NB4 (cell line): ENCODE measurements at regions not wholly inside any gene's neighbourhood (a gene's known extent, or its start where the extent isn't known, plus 50 kb on each side); places are given as distances from the start of the nearest gene placed in this dataset.

ENCODE experiments used
- POLR2A ChIP-seq: IDR thresholded peaks from 2 replicates; pipeline ENCODE4 v1.6.1; 2011; ENCODE audit warnings: mild to moderate bottlenecking; ENCODE audit not compliant: insufficient read length; ENCODE audit errors: extremely low read depth
- TF ChIP-seq, protein P1 (sequence below): IDR thresholded peaks from one replicate; pipeline ENCODE4 v1.5.1; 2012; ENCODE audit warnings: low read depth, low read length

DNA sequence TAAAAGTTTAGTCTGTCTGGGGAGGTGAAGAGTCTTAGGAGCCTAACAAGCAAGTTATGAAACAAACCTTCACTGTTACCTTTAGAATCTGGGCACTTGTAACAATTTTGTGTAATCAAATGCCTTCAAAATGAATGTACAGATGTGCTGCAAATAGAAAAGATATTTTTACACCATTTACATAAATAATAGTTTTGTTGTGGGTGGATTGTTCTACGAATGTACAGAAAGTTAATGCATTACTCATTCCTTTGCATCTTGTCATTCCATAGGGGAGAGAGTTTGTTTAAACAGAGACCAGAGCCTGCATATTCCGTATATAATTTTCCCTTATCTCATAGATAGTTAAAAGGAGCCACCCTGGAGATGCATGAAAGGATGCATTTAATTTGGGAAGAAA lies 576.9 kb upstream of the SGCD start:
- TF ChIP-seq POLR2A = no peak
- TF ChIP-seq, protein P1, sequence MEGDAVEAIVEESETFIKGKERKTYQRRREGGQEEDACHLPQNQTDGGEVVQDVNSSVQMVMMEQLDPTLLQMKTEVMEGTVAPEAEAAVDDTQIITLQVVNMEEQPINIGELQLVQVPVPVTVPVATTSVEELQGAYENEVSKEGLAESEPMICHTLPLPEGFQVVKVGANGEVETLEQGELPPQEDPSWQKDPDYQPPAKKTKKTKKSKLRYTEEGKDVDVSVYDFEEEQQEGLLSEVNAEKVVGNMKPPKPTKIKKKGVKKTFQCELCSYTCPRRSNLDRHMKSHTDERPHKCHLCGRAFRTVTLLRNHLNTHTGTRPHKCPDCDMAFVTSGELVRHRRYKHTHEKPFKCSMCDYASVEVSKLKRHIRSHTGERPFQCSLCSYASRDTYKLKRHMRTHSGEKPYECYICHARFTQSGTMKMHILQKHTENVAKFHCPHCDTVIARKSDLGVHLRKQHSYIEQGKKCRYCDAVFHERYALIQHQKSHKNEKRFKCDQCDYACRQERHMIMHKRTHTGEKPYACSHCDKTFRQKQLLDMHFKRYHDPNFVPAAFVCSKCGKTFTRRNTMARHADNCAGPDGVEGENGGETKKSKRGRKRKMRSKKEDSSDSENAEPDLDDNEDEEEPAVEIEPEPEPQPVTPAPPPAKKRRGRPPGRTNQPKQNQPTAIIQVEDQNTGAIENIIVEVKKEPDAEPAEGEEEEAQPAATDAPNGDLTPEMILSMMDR = no peak
